Left lung (tissue), 4 donors: ENCODE measurements at regions not wholly inside any gene's neighbourhood (a gene's known extent, or its start where the extent isn't known, plus 50 kb on each side); places are given as distances from the start of the nearest gene placed in this dataset.

ENCODE experiments used
- ATAC-seq: fragments of 200-7000 bp; cut with Tn5 transposase; one replicate; pipeline ENCODE4 v1.9.1; 2020; ENCODE audit warnings: moderate library complexity
- DNase-seq, 4 donors: peaks; one replicate each; pipeline ENCODE4 v3.0.0-alpha.2; 2013 to 2020
- H3K27ac ChIP-seq, 2 donors: fragments of 200-600 bp; sonication (generic) in 1 of 2; one replicate each; pipeline versions ENCODE4 v1.5.0 to v1.8.0; 2020 to 2021
- H3K27me3 ChIP-seq, 2 donors: fragments of 200-600 bp; sonication (generic) in 1 of 2; one replicate each; pipeline versions ENCODE4 v1.5.0 to v1.8.0; 2020 to 2021
- H3K36me3 ChIP-seq, 2 donors: fragments of 200-600 bp; sonication (generic) in 1 of 2; one replicate each; pipeline versions ENCODE4 v1.5.0 to v1.8.0; 2020 to 2021
- H3K4me1 ChIP-seq, 2 donors: fragments of 200-600 bp; one replicate each; pipeline ENCODE4 v1.8.0; 2021
- H3K4me3 ChIP-seq, 2 donors: fragments of 200-600 bp; sonication (generic) in 1 of 2; one replicate each; pipeline versions ENCODE4 v1.5.0 to v1.8.0; 2020 to 2021; ENCODE audit warnings: mild to moderate bottlenecking in 1 of 2
- H3K9me3 ChIP-seq, 2 donors: fragments of 200-600 bp; sonication (generic) in 1 of 2; one replicate each; pipeline versions ENCODE4 v1.5.0 to v1.8.0; 2020 to 2021
- CTCF ChIP-seq, 2 donors: fragments of 200-600 bp; sonication (generic) in 1 of 2; IDR thresholded peaks; one replicate each; pipeline versions ENCODE4 v1.5.0 to v1.8.0; 2021; ENCODE audit warnings: antibody characterized with exemption in 2 of 2
- intact Hi-C, 2 donors: fragments of 100-400 bp; cut with DNase I; formaldehyde crosslinking; loops; one replicate each; pipeline versions ENCODE4 v1.11.2 to v1.14.2; 2022
- donor health status: DM: no; HTN: yes; CAD: no.
- donor health status: DM: no; HTN: no; CAD: no.

- peaks cover 6 to 31% of the 10 kb centered on the region in 2 donors for H3K27me3 ChIP-seq
- ATAC-seq: no peak
- intact Hi-C loops: no loop called here
- H3K9me3 ChIP-seq: no peaks in the 10 kb centered on the region
- no peaks in the 10 kb centered on the region for H3K36me3 ChIP-seq
- TF ChIP-seq CTCF (IDR thresholded peaks at IDR 0.05): no peak
- DNase-seq: no peak
- H3K4me3 ChIP-seq: no peak overlapping the region
- H3K4me1 ChIP-seq: peaks cover 5% of the 10 kb centered on the region in 2 donors
- H3K27ac ChIP-seq: no peak overlapping the region
Observed at GRCh38 chr1:47592296-47593012, 154.6 kb downstream of the FOXD2 start.

DNA sequence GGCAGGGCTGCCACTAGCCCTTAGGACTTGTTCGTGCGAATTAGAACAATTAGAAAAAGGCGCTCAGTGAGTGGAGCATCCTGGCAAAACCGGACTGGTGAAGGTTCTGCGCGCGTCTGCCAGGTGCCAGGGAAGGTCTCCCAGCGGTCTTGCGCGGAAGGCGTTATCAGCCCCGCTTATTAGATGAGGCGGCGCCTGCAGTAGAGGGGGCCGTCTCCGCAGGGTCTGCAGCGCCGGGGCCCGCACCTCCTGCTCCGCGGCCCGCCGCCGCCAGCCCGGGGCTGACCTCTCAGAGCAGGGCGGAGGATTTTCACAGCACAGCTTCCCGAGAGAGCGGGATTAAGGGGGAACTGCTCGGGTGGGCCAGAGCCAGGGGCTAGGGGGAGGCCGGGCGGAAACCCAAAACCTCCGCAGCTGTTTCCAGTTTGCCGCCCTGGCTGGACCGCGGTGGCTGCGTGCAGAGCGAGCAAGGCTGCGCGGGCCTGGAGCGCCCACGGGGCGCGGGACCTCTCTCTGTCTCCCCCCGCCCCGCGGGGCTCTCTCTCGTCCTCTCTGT, 155.2 kb downstream of the FOXD2 start:
- Histone ChIP-seq H3K27ac (no peak overlapping the region), H3K4me3 (no peak overlapping the region), H3K27me3 (peaks cover 6 to 31% of the 10 kb centered on the region in 2 donors), H3K4me1 (peaks cover 5% of the 10 kb centered on the region in 2 donors), H3K9me3 (no peaks in the 10 kb centered on the region), H3K36me3 (no peaks in the 10 kb centered on the region)
- intact Hi-C loops: no loop called here
- TF ChIP-seq CTCF (IDR thresholded peaks at IDR 0.05): no peak
- peak in 3 of 4 donors; percentile 30 to 71 (median 37) for DNase-seq
- ATAC-seq: peak; percentile 39

DNA sequence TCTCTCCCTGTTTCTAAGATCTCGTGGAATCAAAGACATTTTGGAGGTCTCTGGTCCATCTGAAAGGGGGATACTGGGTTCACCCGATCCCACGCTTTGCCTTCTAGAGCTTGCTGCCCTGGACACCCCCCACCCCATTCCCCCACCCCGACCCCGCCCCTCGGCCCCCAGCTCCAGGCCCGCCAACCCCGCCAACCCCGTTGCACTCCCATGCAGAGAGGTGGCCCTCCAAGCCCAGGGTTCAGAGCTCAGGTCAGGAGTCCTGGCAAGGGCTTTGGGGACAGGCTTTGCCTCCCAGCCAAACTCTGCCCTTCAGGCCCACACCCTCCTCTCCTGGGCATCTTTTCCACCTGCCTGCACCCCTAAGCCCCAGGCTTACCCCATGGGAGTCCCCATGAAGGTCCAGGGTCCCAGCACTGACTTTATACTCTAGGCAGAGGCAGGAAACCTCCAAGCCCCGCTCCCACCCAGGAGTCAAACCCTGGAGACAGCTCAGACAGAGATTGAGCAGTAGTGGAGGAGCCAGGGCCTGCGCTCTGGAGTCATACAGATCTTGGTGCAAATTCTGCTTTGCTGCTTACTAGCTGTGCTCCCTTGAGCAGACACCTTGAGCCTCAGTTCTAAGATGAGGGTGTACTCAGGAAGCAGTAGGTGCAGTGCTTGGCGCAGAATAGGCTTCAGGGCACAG, 155.9 kb downstream of the FOXD2 start:
- Histone ChIP-seq H3K4me1 (peaks cover 5% of the 10 kb centered on the region in 2 donors), H3K27me3 (peaks cover 6 to 31% of the 10 kb centered on the region in 2 donors), H3K4me3 (no peak overlapping the region), H3K27ac (no peak overlapping the region), H3K36me3 (no peaks in the 10 kb centered on the region), H3K9me3 (peaks cover 0 to under 1% of the 10 kb centered on the region in 2 donors)
- no peak for TF ChIP-seq CTCF (IDR thresholded peaks at IDR 0.05)
- DNase-seq: no peak
- intact Hi-C loops: no loop called here
- ATAC-seq: no peak

DNA sequence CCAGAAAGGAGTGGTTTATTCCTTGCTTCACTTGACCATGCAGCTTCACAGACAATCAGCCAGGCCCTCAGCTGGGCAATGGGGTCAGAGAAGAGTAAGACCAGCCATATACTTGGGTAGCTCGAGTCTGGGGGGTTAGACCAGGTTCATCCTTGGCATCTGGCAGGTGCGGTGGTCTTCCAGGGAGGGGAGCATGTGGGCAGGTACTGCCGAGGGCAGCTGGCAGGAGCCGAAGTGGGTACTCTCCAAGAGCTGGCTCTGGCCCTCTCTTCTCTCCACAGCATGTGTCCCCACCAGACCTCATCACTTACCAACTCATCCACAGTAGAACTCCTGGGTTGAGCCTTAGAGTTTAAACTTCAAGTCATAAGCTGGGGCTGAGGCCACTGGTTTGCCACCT, 156.8 kb downstream of the FOXD2 start:
- no peak for DNase-seq
- intact Hi-C loops: no loop called here
- Histone ChIP-seq H3K4me3 (no peak overlapping the region), H3K9me3 (peaks cover 0 to 8% of the 10 kb centered on the region in 2 donors), H3K27ac (no peak overlapping the region), H3K4me1 (peaks cover 5% of the 10 kb centered on the region in 2 donors), H3K27me3 (peaks cover 6 to 31% of the 10 kb centered on the region in 2 donors), H3K36me3 (no peaks in the 10 kb centered on the region)
- no peak for TF ChIP-seq CTCF (IDR thresholded peaks at IDR 0.05)
- ATAC-seq: no peak

- no peak overlapping the region for H3K4me3 ChIP-seq
Observed at GRCh38 chr1:47596328-47596727, 158.5 kb downstream of the FOXD2 start.

More at GRCh38 chr1:47596328-47596727, 158.5 kb downstream of the FOXD2 start:
- peaks cover 0 to 18% of the 10 kb centered on the region in 2 donors for H3K9me3 ChIP-seq
- peaks cover 6 to 31% of the 10 kb centered on the region in 2 donors for H3K27me3 ChIP-seq
- no peaks in the 10 kb centered on the region for H3K36me3 ChIP-seq
- no peak for ATAC-seq
- no peak for DNase-seq
- no peak overlapping the region for H3K27ac ChIP-seq
- peaks cover 5% of the 10 kb centered on the region in 2 donors for H3K4me1 ChIP-seq
- no peak for TF ChIP-seq CTCF (IDR thresholded peaks at IDR 0.05)
- intact Hi-C loops: no loop called here
